ENCODE measurements at regions not wholly inside any gene's neighbourhood (a gene's known extent, or its start where the extent isn't known, plus 50 kb on each side); places are given as distances from the start of the nearest gene placed in this dataset.

GRCh38 chr6:148069256-148069655 lies 273.4 kb upstream of the SASH1 start:
- no peak for DNase-seq

- DNase-seq: no peak
Observed at GRCh38 chr6:148074291-148074690, 268.3 kb upstream of the SASH1 start.

DNA sequence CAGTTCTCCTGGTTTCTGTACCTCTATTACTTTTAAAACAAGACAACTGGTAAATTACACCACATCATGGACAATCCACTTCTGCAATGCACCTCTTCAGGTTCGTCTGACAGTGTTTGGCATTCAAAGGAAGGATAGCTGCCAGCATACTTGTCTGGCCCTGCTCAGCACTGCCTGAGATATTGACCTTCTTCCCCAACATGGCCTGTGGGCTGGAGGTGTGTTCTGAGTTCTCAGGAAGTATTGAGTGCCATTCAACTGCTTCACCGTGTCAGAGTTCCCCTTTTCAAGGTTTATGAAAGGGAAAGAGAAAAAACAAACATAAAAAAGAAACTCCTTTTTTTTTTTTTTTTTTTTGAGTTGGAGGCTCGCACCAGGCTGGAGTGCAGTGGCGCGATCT lies 267.9 kb upstream of the SASH1 start:
- DNase-seq: no peak

DNA sequence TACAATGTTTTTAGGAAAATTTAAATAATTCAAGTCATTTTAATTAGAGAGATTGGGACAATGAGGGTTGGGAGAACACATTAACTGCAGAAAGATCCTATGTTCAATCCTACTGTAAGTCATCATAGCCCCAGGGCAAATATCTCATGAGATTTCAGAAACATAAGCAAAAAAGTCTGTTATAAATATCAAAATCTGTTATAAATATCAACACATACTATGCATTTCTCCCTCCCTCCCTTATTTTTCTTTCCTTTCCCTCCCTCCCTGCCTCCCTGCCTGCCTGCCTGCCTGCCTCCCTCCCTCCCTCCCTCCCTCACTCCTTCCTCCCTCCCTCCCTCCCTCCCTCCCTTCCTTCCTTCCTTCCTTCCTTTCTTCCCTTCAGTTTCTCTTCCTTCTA lies 267.3 kb upstream of the SASH1 start:
- no peak for DNase-seq

DNA sequence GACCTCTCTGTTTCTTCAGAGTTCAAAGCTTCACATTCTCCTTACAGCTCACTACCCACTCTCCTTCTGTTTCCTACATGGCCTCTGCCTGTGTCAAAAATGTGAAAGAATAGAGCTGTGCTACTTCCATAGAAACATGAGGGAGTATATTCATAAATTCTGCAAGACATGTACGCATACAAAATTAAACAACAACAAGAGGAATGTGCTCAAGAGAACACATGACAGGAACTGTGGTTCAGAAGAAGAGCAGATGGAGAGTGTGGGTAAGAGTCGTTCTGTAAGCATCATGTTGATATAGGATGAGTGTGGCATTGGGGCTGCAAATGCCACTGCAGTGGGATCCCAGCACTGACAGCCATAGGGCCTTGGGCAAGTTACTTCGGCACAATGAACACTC lies 266.6 kb upstream of the SASH1 start:
- no peak for DNase-seq

GRCh38 chr6:148080315-148080714 lies 262.3 kb upstream of the SASH1 start:
- DNase-seq: no peak

GRCh38 chr6:148081076-148081475 lies 261.6 kb upstream of the SASH1 start:
- no peak for DNase-seq

GRCh38 chr6:148082044-148082443 lies 260.6 kb upstream of the SASH1 start:
- no peak for DNase-seq

DNA sequence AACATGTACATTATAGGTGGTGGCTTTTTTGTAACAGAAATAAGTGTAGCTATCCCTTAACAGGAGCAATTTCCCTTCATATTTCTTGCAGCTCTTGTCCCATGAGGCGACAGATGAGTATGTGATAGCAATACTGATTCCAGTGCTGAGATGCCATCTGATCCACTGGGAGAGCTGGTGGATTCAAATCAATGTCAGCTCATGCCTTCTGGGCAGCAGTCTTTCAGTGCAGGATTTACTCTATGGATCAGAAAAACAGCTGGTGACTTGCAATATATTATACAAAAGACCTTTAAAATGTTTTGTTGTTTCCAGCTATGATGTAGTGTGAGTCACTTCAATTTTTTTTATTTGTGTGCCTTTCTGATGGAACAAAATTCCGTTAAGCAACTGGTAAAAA lies 259.9 kb upstream of the SASH1 start:
- no peak for DNase-seq

DNA sequence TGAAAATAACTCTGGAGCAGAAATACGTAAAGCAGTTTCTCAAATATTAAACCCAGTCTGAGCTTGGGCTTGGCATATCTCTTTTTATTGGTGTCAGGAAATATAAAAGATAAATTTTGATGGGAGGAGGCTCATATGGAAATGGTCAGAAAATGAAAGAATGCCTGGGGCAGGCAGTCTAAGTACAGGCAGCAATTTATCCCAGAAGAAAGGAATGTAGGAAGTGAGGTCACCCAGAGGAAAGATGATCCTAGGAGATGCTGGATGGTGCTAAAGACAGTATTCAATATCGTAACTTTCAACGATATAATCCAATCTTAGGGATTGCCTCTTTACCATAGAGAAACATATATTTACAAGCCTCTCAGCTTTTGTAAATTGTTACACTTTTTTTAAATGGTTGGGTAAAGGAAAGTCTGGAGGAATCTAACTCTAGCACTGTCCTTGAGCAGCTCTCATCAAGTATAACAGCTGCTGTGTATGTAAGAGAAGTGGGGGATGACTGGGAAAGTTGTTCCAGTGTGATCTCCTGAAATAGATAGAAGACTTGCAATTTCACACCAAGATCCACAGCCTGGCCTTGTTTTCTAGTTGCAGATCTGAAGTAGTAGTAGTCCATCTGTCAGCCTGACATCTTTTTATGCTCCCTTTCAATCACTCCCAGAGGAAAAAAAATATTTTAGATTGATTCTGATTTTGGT lies 256.9 kb upstream of the SASH1 start:
- no peak for DNase-seq

DNA sequence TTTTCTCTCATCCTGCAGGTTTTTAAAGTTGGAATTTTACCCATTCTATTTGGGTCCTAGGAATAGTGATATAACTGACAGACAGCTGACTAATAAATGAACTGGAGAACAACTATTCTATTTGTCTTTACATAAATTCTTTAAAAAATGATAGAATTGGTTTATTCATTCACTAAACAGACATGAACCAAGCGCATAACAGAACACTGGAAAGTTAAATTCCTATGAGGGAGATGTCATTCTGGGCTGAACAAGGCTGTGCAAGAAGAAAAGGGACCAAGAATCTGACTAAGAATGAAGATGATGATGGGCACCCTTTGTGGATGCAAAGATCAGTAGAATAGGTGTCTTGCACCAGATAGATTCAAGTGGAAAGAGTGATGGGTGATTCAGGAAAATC lies 256.3 kb upstream of the SASH1 start:
- no peak for DNase-seq

- DNase-seq: no peak
Observed at GRCh38 chr6:148086843-148087242, 255.8 kb upstream of the SASH1 start.

DNA sequence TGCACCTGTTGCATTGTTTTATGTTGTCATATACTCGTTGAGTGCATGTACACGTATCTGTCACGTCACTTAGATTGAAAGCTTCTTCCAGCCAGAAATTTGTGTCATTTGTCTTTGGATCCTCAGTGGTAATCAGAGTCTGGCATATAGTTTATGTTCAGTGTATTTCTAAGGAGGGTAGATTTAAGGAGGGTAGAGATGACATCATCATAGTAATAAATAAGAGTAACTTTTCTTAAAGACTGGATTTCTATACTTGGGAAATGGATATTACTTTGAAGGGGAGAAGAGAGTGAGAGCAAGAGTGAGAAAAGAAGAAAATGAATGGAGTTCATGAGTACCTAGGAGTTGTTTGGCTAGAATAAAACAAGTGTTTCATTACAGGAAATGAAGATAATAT lies 255.0 kb upstream of the SASH1 start:
- no peak for DNase-seq

DNA sequence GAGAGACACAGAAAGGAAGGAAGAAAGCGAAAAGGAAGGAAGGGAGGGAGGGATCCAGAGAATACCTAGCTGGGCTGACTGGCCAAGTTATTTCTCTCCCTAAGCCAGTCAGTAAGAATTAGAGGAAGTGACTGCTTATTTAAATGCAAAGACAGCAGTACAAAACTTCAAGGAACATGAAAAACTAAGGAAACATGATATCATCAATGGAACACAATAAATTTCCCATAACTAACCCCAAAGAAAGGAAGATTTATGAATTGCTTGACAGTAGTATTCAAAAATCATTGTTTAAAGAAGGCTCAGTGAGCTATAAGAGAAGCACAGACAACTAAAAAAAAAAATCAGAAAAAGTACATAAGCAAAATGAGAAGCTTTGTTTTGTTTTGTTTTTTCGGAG lies 252.3 kb upstream of the SASH1 start:
- no peak for DNase-seq

DNA sequence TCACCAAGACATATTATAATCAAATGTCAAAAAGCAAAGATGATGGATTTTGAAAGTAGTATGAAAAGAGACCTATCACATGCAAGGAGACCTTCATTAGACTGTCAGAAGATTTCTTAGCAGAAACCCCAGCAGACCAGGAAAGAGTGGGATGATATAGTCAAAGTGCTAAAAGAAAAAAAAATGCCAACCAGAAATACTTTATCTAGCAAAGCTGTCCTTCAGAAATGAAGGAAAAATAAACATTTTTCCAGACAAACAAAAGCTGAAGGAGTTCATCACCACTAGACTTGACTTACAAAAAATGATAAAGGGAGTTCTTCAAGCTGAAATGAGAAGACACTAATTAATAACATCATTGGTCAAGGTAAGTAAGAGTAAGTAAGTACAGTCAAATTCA lies 251.2 kb upstream of the SASH1 start:
- no peak for DNase-seq

GRCh38 chr6:148103436-148103835 lies 239.2 kb upstream of the SASH1 start:
- DNase-seq: no peak

- no peak for DNase-seq
Observed at GRCh38 chr6:148104131-148104530, 238.5 kb upstream of the SASH1 start.

DNA sequence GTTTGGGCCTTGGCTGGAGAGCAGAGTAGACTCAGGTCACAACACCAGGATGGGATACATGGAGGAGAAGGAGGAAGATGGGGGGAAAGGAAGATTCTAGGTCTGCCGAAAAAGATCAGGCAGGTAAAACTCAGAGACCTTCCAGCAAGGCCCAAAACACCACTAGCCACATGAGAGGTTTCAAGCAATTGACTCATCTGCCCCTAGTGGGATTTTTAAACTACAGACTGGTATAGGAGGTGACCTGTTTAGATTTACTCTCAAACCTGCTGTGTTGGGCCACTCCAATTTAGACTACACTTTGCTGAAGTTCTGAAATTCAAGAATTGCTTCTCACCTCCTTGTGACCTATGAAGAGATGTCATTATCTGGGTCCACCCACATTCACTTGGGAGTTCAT lies 236.9 kb upstream of the SASH1 start:
- DNase-seq: no peak

- no peak for DNase-seq
Observed at GRCh38 chr6:148107911-148108310, 234.7 kb upstream of the SASH1 start.

DNA sequence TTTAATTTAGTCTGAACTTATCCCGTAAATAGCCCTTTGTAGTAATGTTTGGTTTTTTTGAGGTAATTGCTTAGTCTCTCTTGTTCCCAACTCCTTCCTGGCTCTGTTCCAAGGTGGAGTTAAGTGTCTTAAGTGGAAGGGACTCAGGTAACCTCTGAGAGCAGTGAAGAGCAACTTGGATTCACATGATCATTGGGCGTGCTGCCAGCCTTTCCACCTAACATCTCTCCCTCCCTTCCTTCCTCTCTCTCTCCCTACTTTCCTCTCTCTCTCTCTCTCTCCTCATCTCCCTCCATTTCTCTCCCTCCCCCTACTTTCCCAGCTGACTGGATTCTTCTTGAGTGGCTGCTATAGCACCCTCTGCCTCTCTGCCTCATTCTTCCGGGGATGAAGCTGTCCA lies 232.9 kb upstream of the SASH1 start:
- no peak for DNase-seq

GRCh38 chr6:148110925-148111324 lies 231.7 kb upstream of the SASH1 start:
- no peak for DNase-seq

DNA sequence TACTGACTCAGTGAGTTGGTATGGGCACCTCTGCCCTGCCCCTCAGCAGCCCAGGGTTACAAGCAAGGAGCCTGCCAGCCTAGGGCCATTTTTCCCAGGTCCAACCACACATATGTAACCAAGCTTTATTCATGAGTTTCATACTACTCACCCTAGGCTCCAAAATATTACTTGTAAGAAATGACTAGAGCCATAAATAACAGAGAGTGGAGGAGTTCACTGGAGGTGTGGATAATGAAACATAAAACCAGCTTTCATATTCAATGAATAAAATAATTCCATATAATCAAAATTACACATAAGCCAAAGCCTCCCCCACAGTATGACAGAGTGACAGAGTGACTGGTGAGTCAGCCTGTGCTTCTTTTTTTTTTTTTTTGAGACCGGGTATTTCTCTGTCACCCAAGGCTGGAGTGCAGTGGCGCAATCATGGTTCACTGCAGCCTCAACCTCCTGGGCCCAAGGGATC lies 229.8 kb upstream of the SASH1 start:
- DNase-seq: no peak

- no peak for DNase-seq
Observed at GRCh38 chr6:148116001-148116400, 226.6 kb upstream of the SASH1 start.

DNA sequence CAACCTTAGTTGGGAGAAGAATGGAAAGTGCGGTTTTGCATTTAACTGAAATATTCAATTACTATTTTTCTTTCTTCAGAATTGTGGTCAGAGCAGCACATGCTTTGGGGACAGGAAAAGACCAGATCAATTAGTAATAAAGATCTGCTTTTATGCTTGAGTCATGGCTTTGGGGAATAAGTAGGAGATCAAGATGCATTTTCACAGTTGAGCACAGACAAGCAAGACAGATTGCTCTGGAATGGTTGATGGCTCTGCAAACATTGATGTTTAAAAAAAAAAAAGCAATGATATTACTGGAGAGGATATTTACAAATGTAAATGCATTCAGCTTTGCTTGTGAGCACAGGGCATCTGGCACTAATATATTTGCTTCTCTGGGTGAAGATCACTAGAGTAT lies 224.4 kb upstream of the SASH1 start:
- no peak for DNase-seq

- no peak for DNase-seq
Observed at GRCh38 chr6:148128014-148128730, 214.5 kb upstream of the SASH1 start.
